ENCODE measurements at regions not wholly inside any gene's neighbourhood (a gene's known extent, or its start where the extent isn't known, plus 50 kb on each side); places are given as distances from the start of the nearest gene placed in this dataset.

DNA sequence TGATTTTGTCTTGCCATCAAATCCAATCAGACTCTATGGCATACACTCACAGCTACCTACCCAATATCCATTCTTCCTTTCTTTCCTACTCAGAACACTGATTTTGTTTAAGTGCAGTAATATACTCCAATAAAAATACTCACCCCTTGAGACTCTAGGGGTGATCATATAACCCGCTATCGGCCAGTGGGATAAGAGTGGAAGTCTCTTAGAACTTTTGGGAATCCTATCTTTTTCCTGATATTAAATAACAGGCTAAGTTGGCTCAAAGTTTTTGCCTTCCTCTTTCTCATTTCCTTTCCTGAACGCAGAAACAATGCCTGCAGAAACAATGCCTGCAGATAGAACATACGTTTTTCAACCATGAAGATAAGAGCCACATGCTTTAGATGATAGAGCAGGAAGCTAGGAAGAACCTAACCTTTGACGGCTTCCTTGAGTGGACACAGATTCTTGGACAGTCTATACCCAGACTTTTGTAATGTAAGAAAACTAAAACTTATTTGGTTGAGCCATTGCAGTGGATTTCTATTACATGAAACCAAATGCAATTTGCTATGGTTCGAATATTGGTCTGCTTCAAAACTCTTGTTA, 373.8 kb downstream of the STIM2 start:
- DNase-seq (ENCODE audit: low spot score): no peak
- intact Hi-C loops (cut with DNase I): no loop called here

DNA sequence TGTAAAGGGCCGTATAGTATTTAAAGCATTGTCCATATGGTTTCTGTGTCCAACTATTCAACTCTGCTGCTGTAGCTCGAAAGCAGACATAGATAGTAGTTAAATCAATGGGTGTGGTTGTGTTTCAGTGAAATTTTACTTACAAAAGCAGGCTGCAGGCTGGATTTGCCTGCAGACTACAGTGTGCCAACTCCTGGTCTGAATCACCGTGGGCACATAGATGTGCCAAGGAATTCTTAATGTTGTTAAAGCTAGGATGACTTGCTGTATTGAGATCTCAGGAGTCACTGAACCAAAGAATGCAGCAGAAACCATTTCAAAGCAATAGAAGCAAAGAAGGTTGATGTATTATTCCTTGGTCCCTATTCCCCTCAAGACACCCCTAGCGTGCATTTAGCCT, 379.0 kb downstream of the STIM2 start:
- intact Hi-C loops (cut with DNase I): no loop called here
- no peak for DNase-seq (ENCODE audit: low spot score)

DNA sequence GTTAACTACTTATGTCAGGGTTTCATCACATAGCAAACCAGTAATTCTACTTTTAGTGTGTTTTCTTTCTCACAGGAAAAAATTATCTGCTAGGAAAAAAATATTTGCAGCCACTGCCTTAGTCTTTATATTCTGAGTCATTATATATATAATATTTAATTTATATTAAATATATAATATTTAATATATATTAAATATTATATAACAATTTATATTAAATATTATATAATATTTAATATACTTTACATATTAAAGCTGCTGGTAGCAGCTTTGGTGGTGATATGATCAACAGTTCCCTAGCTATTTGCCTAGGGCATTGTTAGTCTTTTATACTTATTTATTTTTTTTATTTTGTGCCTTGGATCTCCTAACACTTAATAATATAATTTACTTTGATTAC, 381.6 kb downstream of the STIM2 start:
- no peak for DNase-seq (ENCODE audit: low spot score)
- intact Hi-C loops (cut with DNase I): no loop called here

- intact Hi-C loops (cut with DNase I): no loop called here
- DNase-seq (ENCODE audit: low spot score): no peak
Observed at GRCh38 chr4:27245216-27245615, 384.6 kb downstream of the STIM2 start.

GRCh38 chr4:27248829-27249228, 388.2 kb downstream of the STIM2 start:
- no peak for DNase-seq (ENCODE audit: low spot score)
- intact Hi-C loops (cut with DNase I): no loop called here

DNA sequence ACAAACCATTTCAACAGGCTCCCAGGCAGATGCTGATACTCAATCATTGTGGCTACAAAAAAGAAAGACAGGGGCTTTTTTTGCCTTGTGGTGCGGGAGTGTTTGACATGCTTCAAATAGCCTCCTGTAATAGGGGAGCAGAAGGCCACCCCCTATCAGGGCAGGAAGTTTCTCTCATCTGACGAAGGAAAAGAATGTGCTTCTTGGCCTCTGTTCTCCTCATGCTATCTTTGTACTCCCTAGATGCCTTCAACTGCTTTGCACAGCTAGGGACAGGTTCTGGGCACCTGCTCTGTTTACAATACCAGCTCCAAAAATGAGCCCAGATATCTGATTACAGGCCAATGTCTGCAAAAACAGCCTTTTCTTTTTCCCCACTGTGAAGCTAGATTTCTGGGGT, 391.1 kb downstream of the STIM2 start:
- DNase-seq (ENCODE audit: low spot score): no peak
- intact Hi-C loops (cut with DNase I): no loop called here

DNA sequence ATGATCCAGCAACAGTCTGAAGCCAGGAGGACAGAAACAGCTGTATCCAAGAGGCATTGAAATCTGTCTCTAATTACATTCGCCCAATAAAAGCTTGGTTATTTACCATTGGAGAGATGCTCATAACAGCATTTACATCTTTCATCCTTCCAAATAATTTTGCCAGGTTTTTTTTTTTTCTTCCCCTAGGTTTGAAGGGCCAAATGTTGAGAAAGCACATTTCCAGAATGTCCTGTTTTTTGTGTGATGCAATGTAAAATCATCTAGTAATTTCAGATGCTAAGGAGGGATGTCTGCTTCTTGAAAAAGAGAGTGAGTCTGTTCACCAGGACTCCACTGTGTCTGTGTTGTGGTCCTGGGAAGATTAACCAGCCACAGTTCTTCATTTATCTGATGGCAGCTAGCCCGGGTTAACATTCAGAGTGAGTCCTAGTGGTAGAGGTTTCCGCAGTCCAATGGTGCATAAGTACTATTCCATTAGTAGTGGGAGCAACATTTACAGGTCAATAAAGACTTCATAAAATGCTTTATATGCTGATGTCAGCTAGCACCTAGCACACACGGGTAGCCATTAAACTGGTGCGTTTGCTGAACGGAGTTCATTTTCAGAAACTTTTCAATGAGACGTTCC, 406.8 kb downstream of the STIM2 start:
- intact Hi-C loops (cut with DNase I): no loop called here
- no peak for DNase-seq (ENCODE audit: low spot score)

- intact Hi-C loops (cut with DNase I): no loop called here
- DNase-seq (ENCODE audit: low spot score): no peak
Observed at GRCh38 chr4:27267970-27268355, 407.3 kb downstream of the STIM2 start.

GRCh38 chr4:27270435-27270834, 409.8 kb downstream of the STIM2 start:
- DNase-seq (ENCODE audit: low spot score): no peak
- intact Hi-C loops (cut with DNase I): no loop called here

DNA sequence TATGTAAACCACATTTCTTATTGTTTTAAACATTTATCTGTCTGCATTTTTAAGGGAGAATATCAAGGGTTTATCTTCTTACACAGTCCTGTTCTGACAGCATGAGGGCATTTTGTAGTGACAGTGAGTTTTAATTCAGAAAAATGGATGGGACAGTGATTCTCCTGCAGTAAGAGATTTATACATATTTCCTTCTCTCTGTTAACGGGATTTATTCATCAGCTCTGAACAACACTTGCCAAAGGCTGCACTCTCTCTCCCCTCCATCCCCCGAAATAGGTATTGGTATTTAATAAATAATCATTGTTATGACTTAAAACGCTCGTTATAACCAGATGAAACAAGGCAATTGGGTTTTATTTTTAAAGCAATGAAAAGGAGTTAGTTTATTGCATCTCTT, 410.9 kb downstream of the STIM2 start:
- DNase-seq (ENCODE audit: low spot score): no peak
- intact Hi-C loops (cut with DNase I): no loop called here

DNA sequence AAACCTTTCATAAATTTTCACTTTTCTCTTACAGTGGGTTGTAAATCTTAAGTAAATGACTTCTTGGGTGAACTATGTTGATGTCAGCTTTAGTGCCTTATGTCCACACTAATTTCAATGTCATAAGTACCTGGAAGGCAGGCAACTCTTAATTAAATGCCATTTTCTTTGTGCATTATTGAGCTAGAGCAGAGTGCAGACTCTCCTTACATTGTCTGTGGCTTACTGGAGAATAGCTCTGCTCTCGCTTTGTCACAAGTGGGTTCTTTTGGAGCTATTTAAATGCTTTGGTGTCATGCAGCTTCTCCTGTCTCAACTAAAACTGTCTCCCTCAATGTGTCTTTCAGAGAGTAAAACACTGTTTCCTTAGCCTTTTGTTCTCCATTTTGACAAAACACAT, 411.6 kb downstream of the STIM2 start:
- intact Hi-C loops (cut with DNase I): no loop called here
- no peak for DNase-seq (ENCODE audit: low spot score)

DNA sequence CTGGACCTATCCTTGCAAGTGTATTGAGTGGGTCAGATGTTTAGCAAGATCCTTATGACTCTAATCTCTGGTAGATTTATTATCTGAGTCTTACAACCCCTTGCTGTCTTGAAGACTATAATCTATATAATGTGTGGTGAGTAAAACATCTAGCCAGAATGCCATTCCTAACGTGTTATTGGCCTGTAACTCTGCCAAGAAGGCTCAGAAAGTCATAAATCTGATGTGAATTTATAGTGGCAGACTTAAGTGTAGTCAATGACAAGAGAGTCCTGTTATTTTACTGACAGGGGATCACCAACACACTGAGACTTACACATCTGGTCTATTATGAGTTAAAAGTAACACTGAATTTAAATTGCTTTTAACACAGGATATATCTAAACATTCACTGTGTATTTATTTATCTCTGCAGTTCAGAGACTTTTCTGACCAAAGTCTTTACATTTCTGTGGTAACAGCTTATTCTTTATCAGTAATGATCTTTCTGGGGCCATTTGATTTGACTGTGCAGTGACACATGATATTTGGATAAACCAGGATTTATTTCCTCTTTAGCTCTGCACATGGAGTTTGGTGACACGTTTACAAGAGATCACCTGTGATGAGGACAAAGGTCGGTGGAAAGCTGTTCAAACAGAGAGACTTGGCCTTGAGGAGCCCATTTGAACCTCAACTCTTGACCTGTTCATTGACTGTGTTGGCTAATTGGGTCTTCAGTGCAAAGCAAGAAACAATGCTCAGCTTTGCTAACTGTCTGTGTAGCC, 415.8 kb downstream of the STIM2 start:
- no peak for DNase-seq (ENCODE audit: low spot score)
- intact Hi-C loops (cut with DNase I): no loop called here

DNA sequence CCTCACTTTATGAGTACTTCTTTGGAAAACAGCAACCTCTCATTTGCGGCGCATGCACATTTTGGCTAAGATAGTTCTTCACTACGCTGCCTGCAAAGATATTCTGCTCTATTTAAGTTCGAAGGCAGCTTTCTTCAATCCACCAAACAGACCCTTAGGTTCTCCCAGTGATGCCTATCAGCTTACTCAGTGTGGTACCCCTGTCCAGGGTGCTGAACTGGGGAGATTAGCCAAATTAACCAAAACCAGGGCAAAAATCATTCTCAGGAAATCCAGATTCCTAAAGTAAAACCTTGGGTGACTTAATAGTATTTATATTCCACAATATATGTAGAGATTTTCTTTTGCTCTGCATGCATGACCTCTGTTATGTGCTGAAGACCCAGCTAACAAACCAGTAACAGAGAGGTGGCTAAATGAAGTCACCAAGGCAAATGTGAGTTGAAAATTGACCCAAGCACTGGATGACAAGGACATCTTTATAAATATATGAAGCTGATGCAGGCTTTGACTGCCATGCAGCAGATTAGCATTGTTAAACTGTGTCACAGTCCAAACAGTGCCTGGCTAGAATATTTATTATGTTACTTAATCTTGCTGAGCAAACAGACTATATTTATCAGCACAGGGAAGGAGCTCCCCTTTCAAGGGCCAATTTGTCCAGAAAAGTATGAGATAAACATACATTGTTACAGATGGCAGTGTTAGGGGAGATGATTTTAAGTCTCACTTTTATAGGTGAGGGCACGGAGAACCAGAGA, 418.2 kb downstream of the STIM2 start:
- intact Hi-C loops (cut with DNase I): no loop called here
- no peak for DNase-seq (ENCODE audit: low spot score)

- intact Hi-C loops (cut with DNase I): no loop called here
- no peak for DNase-seq (ENCODE audit: low spot score)
Observed at GRCh38 chr4:27288496-27288895, 427.9 kb downstream of the STIM2 start.

DNA sequence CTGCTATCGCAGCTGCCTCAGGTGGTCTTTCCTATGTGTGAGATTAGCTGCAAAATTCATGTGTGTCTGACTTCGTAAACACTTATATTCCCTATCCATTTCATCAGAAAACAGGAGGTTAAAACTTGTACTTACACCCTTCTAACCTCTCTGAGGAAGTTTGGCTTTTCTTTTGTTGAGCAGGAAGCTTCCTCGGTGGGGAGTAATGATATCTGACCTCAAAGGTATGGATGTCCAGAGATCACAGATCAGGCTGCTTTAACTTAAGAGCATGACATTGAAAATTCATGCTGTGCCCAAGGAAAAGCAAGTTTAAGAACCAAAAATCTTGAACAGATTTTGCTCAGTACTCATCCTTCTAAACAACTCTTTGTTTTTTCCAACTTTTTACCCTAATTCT, 429.1 kb downstream of the STIM2 start:
- intact Hi-C loops (cut with DNase I): no loop called here
- no peak for DNase-seq (ENCODE audit: low spot score)

- intact Hi-C loops (cut with DNase I): no loop called here
- no peak for DNase-seq (ENCODE audit: low spot score)
Observed at GRCh38 chr4:27293831-27294230, 433.2 kb downstream of the STIM2 start.

- intact Hi-C loops (cut with DNase I): no loop called here
- DNase-seq (ENCODE audit: low spot score): no peak
Observed at GRCh38 chr4:27304751-27305150, 444.1 kb downstream of the STIM2 start.

DNA sequence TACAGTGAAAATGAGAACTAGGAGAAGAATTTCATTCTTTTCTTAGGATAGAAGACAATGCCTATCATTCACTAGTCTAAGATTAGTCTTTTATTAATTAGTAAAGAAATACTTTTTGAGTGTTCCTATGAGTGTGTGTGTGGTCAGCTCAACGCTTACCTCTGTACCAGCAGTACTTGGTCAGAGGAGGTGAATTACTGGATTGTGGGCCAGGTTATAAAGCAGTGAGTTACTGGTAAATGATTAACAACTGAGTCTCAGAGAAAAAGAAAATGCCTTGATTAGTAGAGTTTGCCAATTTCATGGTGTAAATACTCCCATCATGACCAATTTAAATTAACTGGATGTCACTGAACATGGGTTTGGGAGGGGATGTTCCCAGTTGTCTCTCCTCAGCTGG, 444.6 kb downstream of the STIM2 start:
- intact Hi-C loops (cut with DNase I): no loop called here
- no peak for DNase-seq (ENCODE audit: low spot score)

DNA sequence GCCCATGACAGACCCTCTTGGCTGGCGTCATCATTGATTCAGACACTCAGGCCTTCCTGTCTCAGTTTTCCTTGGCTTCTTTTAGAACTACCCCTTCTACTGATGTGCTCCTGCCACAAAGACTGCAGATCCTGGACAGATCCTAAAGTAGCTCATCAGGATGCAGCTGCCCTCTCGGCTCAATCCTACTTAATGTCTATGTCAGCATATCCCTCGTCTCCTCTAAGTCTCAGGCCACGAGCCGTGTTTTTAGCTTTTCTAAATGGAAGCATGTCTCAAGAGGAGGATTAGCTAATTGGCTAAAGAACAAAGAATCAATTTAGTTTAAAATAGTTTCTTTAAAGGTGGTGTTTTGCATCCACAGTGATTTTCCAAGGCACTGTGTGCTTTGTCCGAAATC, 447.7 kb downstream of the STIM2 start:
- intact Hi-C loops (cut with DNase I): no loop called here

GRCh38 chr4:27315625-27316024, 455.0 kb downstream of the STIM2 start:
- intact Hi-C loops (cut with DNase I): no loop called here
- no peak for DNase-seq (ENCODE audit: low spot score)

More for the DNA sequence above, 447.7 kb downstream of the STIM2 start:
- DNase-seq (ENCODE audit: low spot score): no peak
